SK-N-SH treated with all-trans-retinoic acid at 6 μM for 48 hours (cell line): ENCODE measurements at regions not wholly inside any gene's neighbourhood (a gene's known extent, or its start where the extent isn't known, plus 50 kb on each side); places are given as distances from the start of the nearest gene placed in this dataset.
"Not testable (repeated sequence)": the region's sequence is repeated elsewhere in the genome, so short reads cannot be mapped to it uniquely, and the experiment has no call there.

ENCODE experiments used
- CREB5 ChIP-seq: fragments of 250-450 bp; sonication (Bioruptor Pico); IDR thresholded peaks from 2 replicates; pipeline ENCODE4 v1.5.1; 2020; ENCODE audit warnings: low read depth, mild to moderate bottlenecking, moderate library complexity
- CSRNP3 ChIP-seq: fragments of 250-450 bp; sonication (Bioruptor Pico); IDR thresholded peaks from 2 replicates; pipeline ENCODE4 v1.5.1; 2021; ENCODE audit warnings: mild to moderate bottlenecking, moderate library complexity
- ESRRG ChIP-seq: fragments of 250-450 bp; sonication (Bioruptor Pico); IDR thresholded peaks from 2 replicates; pipeline ENCODE4 v1.6.1; 2021; ENCODE audit warnings: mild to moderate bottlenecking
- PATZ1 ChIP-seq: fragments of 250-450 bp; sonication (Bioruptor Pico); IDR thresholded peaks from 2 replicates; pipeline ENCODE4 v1.8.0; 2020; ENCODE audit warnings: mild to moderate bottlenecking, moderate library complexity, borderline replicate concordance
- TOX ChIP-seq: fragments of 250-450 bp; sonication (Bioruptor Pico); IDR thresholded peaks from 2 replicates; pipeline ENCODE4 v1.8.0; 2021; ENCODE audit warnings: mild to moderate bottlenecking, moderate library complexity, borderline replicate concordance
- ZFP3 ChIP-seq: fragments of 250-450 bp; sonication (Bioruptor Pico); IDR thresholded peaks from 2 replicates; pipeline ENCODE4 v1.5.0; 2020; ENCODE audit warnings: mild to moderate bottlenecking, moderate library complexity
- ZFP30 ChIP-seq: fragments of 450-650 bp; formaldehyde crosslinking; IDR thresholded peaks from 2 replicates; pipeline ENCODE4 v1.5.0; 2022; ENCODE audit warnings: mild to moderate bottlenecking, moderate library complexity

GRCh38 chr14:19344689-19345088 lies 89.5 kb downstream of the POTEG start:
- TF ChIP-seq TOX (CRISPR knock-in tag); ZFP3 (CRISPR knock-in tag); CREB5 (CRISPR knock-in tag); ZFP30 (CRISPR knock-in tag); ESRRG (CRISPR knock-in tag); CSRNP3; PATZ1 (CRISPR knock-in tag): not testable (repeated sequence)
